ENCODE measurements at regions not wholly inside any gene's neighbourhood (a gene's known extent, or its start where the extent isn't known, plus 50 kb on each side); places are given as distances from the start of the nearest gene placed in this dataset.

- TF ChIP-seq CTCF (IDR thresholded peaks at IDR 0.05; ENCODE audit: low read length, missing control alignments), result no peak
- no peak overlapping the region for H3K4me3 ChIP-seq (replicated peaks; ENCODE audit: low read depth, low read length)
These were observed 807.1 kb upstream of the KCND2 start for GRCh38 chr7:119465798-119466305.

GRCh38 chr7:119472408-119473038, 800.5 kb upstream of the KCND2 start:
- TF ChIP-seq CTCF (IDR thresholded peaks at IDR 0.05; ENCODE audit: low read length, missing control alignments), result no peak

More at GRCh38 chr7:119465798-119466305, 807.1 kb upstream of the KCND2 start:
- no peak for DNase-seq (ENCODE audit: low read depth)

GRCh38 chr7:119482209-119482608, 790.8 kb upstream of the KCND2 start:
- no peak overlapping the region for H3K4me3 ChIP-seq (replicated peaks; ENCODE audit: low read depth, low read length)
- DNase-seq (ENCODE audit: low read depth), result peak; percentile 11
- peak; percentile 25 for TF ChIP-seq CTCF (IDR thresholded peaks at IDR 0.05; ENCODE audit: low read length, missing control alignments)

More at GRCh38 chr7:119472408-119473038, 800.5 kb upstream of the KCND2 start:
- no peak for DNase-seq (ENCODE audit: low read depth)
- H3K4me3 ChIP-seq (replicated peaks; ENCODE audit: low read depth, low read length), result no peak overlapping the region

- TF ChIP-seq CTCF (IDR thresholded peaks at IDR 0.05; ENCODE audit: low read length, missing control alignments), result no peak
- H3K4me3 ChIP-seq (replicated peaks; ENCODE audit: low read depth, low read length), result no peak overlapping the region
- DNase-seq (ENCODE audit: low read depth), result no peak
These were observed 790.3 kb upstream of the KCND2 start for GRCh38 chr7:119482671-119483070.

GRCh38 chr7:119483364-119483763, 789.6 kb upstream of the KCND2 start:
- no peak for DNase-seq (ENCODE audit: low read depth)
- TF ChIP-seq CTCF (IDR thresholded peaks at IDR 0.05; ENCODE audit: low read length, missing control alignments), result no peak
- H3K4me3 ChIP-seq (replicated peaks; ENCODE audit: low read depth, low read length), result no peak overlapping the region

- TF ChIP-seq CTCF (IDR thresholded peaks at IDR 0.05; ENCODE audit: low read length, missing control alignments), result no peak
- peak; percentile 11 for DNase-seq (ENCODE audit: low read depth)
- no peak overlapping the region for H3K4me3 ChIP-seq (replicated peaks; ENCODE audit: low read depth, low read length)
These were observed 758.6 kb upstream of the KCND2 start for GRCh38 chr7:119514326-119514725.

- DNase-seq (ENCODE audit: low read depth), result no peak
- TF ChIP-seq CTCF (IDR thresholded peaks at IDR 0.05; ENCODE audit: low read length, missing control alignments), result no peak
- no peak overlapping the region for H3K4me3 ChIP-seq (replicated peaks; ENCODE audit: low read depth, low read length)
These were observed 757.8 kb upstream of the KCND2 start for GRCh38 chr7:119515214-119515613.
